HepG2 (cell line): ENCODE measurements at regions not wholly inside any gene's neighbourhood (a gene's known extent, or its start where the extent isn't known, plus 50 kb on each side); places are given as distances from the start of the nearest gene placed in this dataset.

Experiments used
- AFF4 ChIP-seq: sonication (generic); formaldehyde crosslinking; IDR thresholded peaks from 2 replicates; pipeline ENCODE4 v1.4.0; 2020; ENCODE audit warnings: missing genetic modification reagents
- ATF7 ChIP-seq, 2 experiments: fragments of 450-650 bp in 1 of 2; sonication (generic) in 1 of 2; formaldehyde crosslinking in 1 of 2; IDR thresholded peaks; 2 replicates each; pipeline versions ENCODE4 v1.4.0 to v1.6.1; 2016 to 2020; ENCODE audit warnings: antibody characterized with exemption in 1 of 2, mild to moderate bottlenecking in 1 of 2, missing genetic modification reagents in 1 of 2
- BRD4 ChIP-seq: sonication (generic); formaldehyde crosslinking; IDR thresholded peaks from 2 replicates; pipeline ENCODE4 v1.4.0; 2020; ENCODE audit warnings: missing genetic modification reagents
- CREM ChIP-seq, 2 experiments: sonication (generic) in 1 of 2; formaldehyde crosslinking in 1 of 2; IDR thresholded peaks; 2 replicates each; pipeline versions ENCODE4 v1.4.0 to v1.6.1; 2016 to 2020; ENCODE audit warnings: antibody characterized with exemption in 1 of 2, mild to moderate bottlenecking in 1 of 2, missing genetic modification reagents in 1 of 2
- GLI4 ChIP-seq: sonication (generic); formaldehyde crosslinking; IDR thresholded peaks from 2 replicates; pipeline ENCODE4 v1.5.1; 2020; ENCODE audit warnings: missing genetic modification reagents, mild to moderate bottlenecking, moderate library complexity, borderline replicate concordance
- GTF3A ChIP-seq: sonication (generic); formaldehyde crosslinking; conservative IDR thresholded peaks from 2 replicates; pipeline ENCODE4 v1.4.0; 2020; ENCODE audit warnings: mild to moderate bottlenecking, missing genetic modification reagents
- NRL ChIP-seq: sonication (generic); formaldehyde crosslinking; IDR thresholded peaks from 2 replicates; pipeline ENCODE4 v1.5.0; 2020; ENCODE audit warnings: missing genetic modification reagents, mild to moderate bottlenecking, moderate library complexity, borderline replicate concordance
- POLR2G ChIP-seq: fragments of 200-400 bp; formaldehyde crosslinking; IDR thresholded peaks from 2 replicates; pipeline ENCODE4 v1.6.1; 2018; ENCODE audit warnings: mild to moderate bottlenecking, low read depth, low read length, moderate library complexity
- PRPF4 ChIP-seq: fragments of 200-400 bp; formaldehyde crosslinking; IDR thresholded peaks from 2 replicates; pipeline ENCODE4 v1.6.1; 2016; ENCODE audit warnings: low read length, low read depth; ENCODE audit not compliant: poor library complexity, severe bottlenecking
- RCOR2 ChIP-seq: IDR thresholded peaks from 2 replicates; pipeline ENCODE4 v1.6.1; 2016; ENCODE audit warnings: missing biosample characterization, missing genetic modification reagents
- ZBTB33 ChIP-seq: sonication (generic); formaldehyde crosslinking; IDR thresholded peaks from 2 replicates; pipeline ENCODE4 v1.4.0; 2020; ENCODE audit warnings: missing genetic modification reagents
- ZEB1 ChIP-seq: IDR thresholded peaks from 2 replicates; pipeline ENCODE4 v1.6.1; 2012; ENCODE audit warnings: mild to moderate bottlenecking, low read depth, inconsistent platforms; ENCODE audit not compliant: insufficient replicate concordance
- ZNF75D ChIP-seq: sonication (generic); formaldehyde crosslinking; IDR thresholded peaks from 2 replicates; pipeline ENCODE4 v1.8.1; 2023; ENCODE audit warnings: missing genetic modification reagents, mild to moderate bottlenecking, borderline replicate concordance
- ZSCAN12 ChIP-seq: sonication (generic); formaldehyde crosslinking; IDR thresholded peaks from 2 replicates; pipeline ENCODE4 v1.9.0; 2021; ENCODE audit warnings: mild to moderate bottlenecking, missing genetic modification reagents
- TF ChIP-seq, protein P1 (sequence below): sonication (generic); formaldehyde crosslinking; IDR thresholded peaks from 2 replicates; pipeline ENCODE4 v1.4.0; 2020; ENCODE audit warnings: missing genetic modification reagents

- TF ChIP-seq PRPF4 (no peak), ZNF75D (CRISPR knock-in tag) (no peak), GLI4 (no peak), POLR2G (no peak; the same call in 1 of the 2 replicates), CREM (IDR thresholded peaks at IDR 0.05) (peak; percentile 49; the same call in 1 of the 2 replicates), CREM (CRISPR knock-in tag; IDR thresholded peaks at IDR 0.05) (no peak), NRL (CRISPR knock-in tag) (no peak), GTF3A (CRISPR knock-in tag) (no peak), BRD4 (CRISPR knock-in tag) (no peak), RCOR2 (CRISPR knock-in tag) (0 out of 2 replicates have a peak, but pooled peaks have one; percentile 34), ATF7 (IDR thresholded peaks at IDR 0.05) (no peak), ATF7 (CRISPR knock-in tag; IDR thresholded peaks at IDR 0.05) (no peak), ZSCAN12 (CRISPR knock-in tag) (no peak), ZEB1 (no peak), AFF4 (CRISPR knock-in tag) (no peak), ZBTB33 (CRISPR knock-in tag) (no peak)
- TF ChIP-seq, protein P1, sequence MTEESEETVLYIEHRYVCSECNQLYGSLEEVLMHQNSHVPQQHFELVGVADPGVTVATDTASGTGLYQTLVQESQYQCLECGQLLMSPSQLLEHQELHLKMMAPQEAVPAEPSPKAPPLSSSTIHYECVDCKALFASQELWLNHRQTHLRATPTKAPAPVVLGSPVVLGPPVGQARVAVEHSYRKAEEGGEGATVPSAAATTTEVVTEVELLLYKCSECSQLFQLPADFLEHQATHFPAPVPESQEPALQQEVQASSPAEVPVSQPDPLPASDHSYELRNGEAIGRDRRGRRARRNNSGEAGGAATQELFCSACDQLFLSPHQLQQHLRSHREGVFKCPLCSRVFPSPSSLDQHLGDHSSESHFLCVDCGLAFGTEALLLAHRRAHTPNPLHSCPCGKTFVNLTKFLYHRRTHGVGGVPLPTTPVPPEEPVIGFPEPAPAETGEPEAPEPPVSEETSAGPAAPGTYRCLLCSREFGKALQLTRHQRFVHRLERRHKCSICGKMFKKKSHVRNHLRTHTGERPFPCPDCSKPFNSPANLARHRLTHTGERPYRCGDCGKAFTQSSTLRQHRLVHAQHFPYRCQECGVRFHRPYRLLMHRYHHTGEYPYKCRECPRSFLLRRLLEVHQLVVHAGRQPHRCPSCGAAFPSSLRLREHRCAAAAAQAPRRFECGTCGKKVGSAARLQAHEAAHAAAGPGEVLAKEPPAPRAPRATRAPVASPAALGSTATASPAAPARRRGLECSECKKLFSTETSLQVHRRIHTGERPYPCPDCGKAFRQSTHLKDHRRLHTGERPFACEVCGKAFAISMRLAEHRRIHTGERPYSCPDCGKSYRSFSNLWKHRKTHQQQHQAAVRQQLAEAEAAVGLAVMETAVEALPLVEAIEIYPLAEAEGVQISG (CRISPR knock-in tag): peak; percentile 45; the same call in 1 of the 2 replicates
Measured at GRCh38 chr19:56973713-56974555, 133.4 kb upstream of the PEG3 start (continued).
